HG02678 (cell line): ENCODE measurements at regions not wholly inside any gene's neighbourhood (a gene's known extent, or its start where the extent isn't known, plus 50 kb on each side); places are given as distances from the start of the nearest gene placed in this dataset.
"Not testable (repeated sequence)": the region's sequence is repeated elsewhere in the genome, so short reads cannot be mapped to it uniquely, and the experiment has no call there.

Experiments
- ATAC-seq: cut with Tn5 transposase; IDR thresholded peaks from one replicate; pipeline ENCODE4 v1.9.1; 2021; ENCODE audit warnings: mild to moderate bottlenecking, moderate library complexity; ENCODE audit not compliant: unreplicated experiment

- no peak for ATAC-seq
Observed at GRCh38 chr2:193222454-193222853, 1027.7 kb upstream of the TMEFF2 start.

GRCh38 chr2:193219413-193219812, 1024.7 kb upstream of the TMEFF2 start:
- ATAC-seq, result no peak

- ATAC-seq, result no peak
Observed at GRCh38 chr2:193201583-193201982, 1006.9 kb upstream of the TMEFF2 start.

- ATAC-seq, result no peak
Observed at GRCh38 chr2:193199322-193199721, 1004.6 kb upstream of the TMEFF2 start.

GRCh38 chr2:193187816-193188215, 993.1 kb upstream of the TMEFF2 start:
- ATAC-seq, result no peak

- not testable (repeated sequence) for ATAC-seq
Observed at GRCh38 chr2:193170981-193171380, 976.2 kb upstream of the TMEFF2 start.

- ATAC-seq, result no peak
Observed at GRCh38 chr2:193156480-193156879, 961.7 kb upstream of the TMEFF2 start.

GRCh38 chr2:193154076-193154475, 959.3 kb upstream of the TMEFF2 start:
- no peak for ATAC-seq

- no peak for ATAC-seq
Observed at GRCh38 chr2:193153576-193153975, 958.8 kb upstream of the TMEFF2 start.

- not testable (repeated sequence) for ATAC-seq
Observed at GRCh38 chr2:193142467-193142866, 947.7 kb upstream of the TMEFF2 start.

- no peak for ATAC-seq
Observed at GRCh38 chr2:193141998-193142397, 947.3 kb upstream of the TMEFF2 start.

- ATAC-seq, result not testable (repeated sequence)
Observed at GRCh38 chr2:193140895-193141294, 946.2 kb upstream of the TMEFF2 start.

- no peak for ATAC-seq
Observed at GRCh38 chr2:193124815-193125214, 930.1 kb upstream of the TMEFF2 start.

- ATAC-seq, result no peak
Observed at GRCh38 chr2:193114827-193115226, 920.1 kb upstream of the TMEFF2 start.

- no peak for ATAC-seq
Observed at GRCh38 chr2:193112986-193113385, 918.3 kb upstream of the TMEFF2 start.

GRCh38 chr2:193103064-193103463, 908.3 kb upstream of the TMEFF2 start:
- ATAC-seq, result no peak

GRCh38 chr2:193101591-193101990, 906.9 kb upstream of the TMEFF2 start:
- ATAC-seq, result no peak

- ATAC-seq, result no peak
Observed at GRCh38 chr2:193088026-193088425, 893.3 kb upstream of the TMEFF2 start.

- no peak for ATAC-seq
Observed at GRCh38 chr2:193076995-193077394, 882.3 kb upstream of the TMEFF2 start.

- no peak for ATAC-seq
Observed at GRCh38 chr2:193074933-193075332, 880.2 kb upstream of the TMEFF2 start.

GRCh38 chr2:193072647-193073046, 877.9 kb upstream of the TMEFF2 start:
- ATAC-seq, result no peak

- not testable (repeated sequence) for ATAC-seq
Observed at GRCh38 chr2:193025556-193025955, 830.8 kb upstream of the TMEFF2 start.

- no peak for ATAC-seq
Observed at GRCh38 chr2:193024791-193025190, 830.1 kb upstream of the TMEFF2 start.

GRCh38 chr2:193011870-193012269, 817.1 kb upstream of the TMEFF2 start:
- no peak for ATAC-seq
